Astrocyte (in vitro differentiated cells and primary cell): ENCODE measurements at regions not wholly inside any gene's neighbourhood (a gene's known extent, or its start where the extent isn't known, plus 50 kb on each side); places are given as distances from the start of the nearest gene placed in this dataset.

ENCODE experiments used
- CTCF ChIP-seq: IDR thresholded peaks from 2 replicates; pipeline ENCODE4 v1.5.1; 2011; ENCODE audit warnings: low read depth, mild to moderate bottlenecking, inconsistent platforms, low read length, moderate library complexity; ENCODE audit not compliant: insufficient read depth
- EZH2 ChIP-seq: IDR thresholded peaks from 2 replicates; pipeline ENCODE4 v1.6.1; 2012; ENCODE audit warnings: mild to moderate bottlenecking, low read length, inconsistent platforms; ENCODE audit not compliant: insufficient read depth

GRCh38 chr4:104811727-104812126, 317.0 kb upstream of the CXXC4 start:
- TF ChIP-seq CTCF (no peak), EZH2 (no peak)
